Fibroblast of lung (primary cell): ENCODE measurements at regions not wholly inside any gene's neighbourhood (a gene's known extent, or its start where the extent isn't known, plus 50 kb on each side); places are given as distances from the start of the nearest gene placed in this dataset.
A peak's percentile ranks its signal among the peaks of the same experiment; 100 is the strongest.

Experiments used
- DNase-seq, 2 donors: peaks; one replicate each; pipeline versions ENCODE4 v3.0.0 to v3.0.0-alpha.2; 2010; ENCODE audit warnings: low read depth in 2 of 2
- H2AFZ ChIP-seq: 2 replicates; pipeline ENCODE4 v1.5.1; 2012; ENCODE audit warnings: low read length, control low read depth, inconsistent platforms
- H3K27ac ChIP-seq: 2 replicates; pipeline ENCODE4 v1.5.1; 2011; ENCODE audit warnings: low read length, control low read depth; ENCODE audit not compliant: insufficient read depth
- H3K27me3 ChIP-seq: 2 replicates; pipeline ENCODE4 v1.5.1; 2011; ENCODE audit warnings: mild to moderate bottlenecking, low read length; ENCODE audit not compliant: control insufficient read depth, insufficient read depth
- H3K36me3 ChIP-seq: 2 replicates; pipeline ENCODE4 v1.5.1; 2011; ENCODE audit warnings: low read length; ENCODE audit not compliant: control insufficient read depth, insufficient read depth
- H3K4me1 ChIP-seq: 2 replicates; pipeline ENCODE4 v1.5.1; 2011; ENCODE audit warnings: low read length; ENCODE audit not compliant: control insufficient read depth, insufficient read depth; ENCODE audit errors: extremely low read depth
- H3K4me2 ChIP-seq: 2 replicates; pipeline ENCODE4 v1.5.1; 2011; ENCODE audit warnings: low read length, control low read depth; ENCODE audit not compliant: insufficient read depth; ENCODE audit errors: extremely low read depth
- H3K4me3 ChIP-seq, 4 experiments: fragments of 200-600 bp in 1 of 4; sonication (generic) in 1 of 4; replicated peaks in 1 of 4; 2 replicates each; pipeline ENCODE4 v1.5.1; 2011 to 2016; ENCODE audit warnings: low read length in 4 of 4, low read depth in 3 of 4, mild to moderate bottlenecking in 3 of 4, control low read depth in 2 of 4, inconsistent platforms in 1 of 4, mixed read lengths in 1 of 4; ENCODE audit not compliant: insufficient read depth in 1 of 4; ENCODE audit errors: control extremely low read depth in 1 of 4
- H3K79me2 ChIP-seq: 2 replicates; pipeline ENCODE4 v1.5.1; 2012; ENCODE audit warnings: mild to moderate bottlenecking, low read length, inconsistent platforms; ENCODE audit not compliant: control insufficient read depth, insufficient read depth
- H3K9ac ChIP-seq: 2 replicates; pipeline ENCODE4 v1.5.1; 2011; ENCODE audit warnings: mild to moderate bottlenecking, low read length, control low read depth; ENCODE audit not compliant: insufficient read depth
- H3K9me3 ChIP-seq: 2 replicates; pipeline ENCODE4 v1.5.1; 2012; ENCODE audit warnings: low read depth, low read length; ENCODE audit not compliant: control insufficient read depth, insufficient read depth
- H4K20me1 ChIP-seq: 2 replicates; pipeline ENCODE4 v1.5.1; 2011; ENCODE audit warnings: low read length; ENCODE audit not compliant: control insufficient read depth, insufficient read depth; ENCODE audit errors: extremely low read depth
- CTCF ChIP-seq, 2 donors: IDR thresholded peaks in 1 of 2; conservative IDR thresholded peaks in 1 of 2; 1 replicate in 1 of 2; 2 replicates in 1 of 2; pipeline ENCODE4 v1.5.1; 2011 to 2012; ENCODE audit warnings: low read length in 2 of 2, control low read depth in 1 of 2, inconsistent platforms in 1 of 2, low read depth in 1 of 2, mild to moderate bottlenecking in 1 of 2
- EZH2 ChIP-seq: IDR thresholded peaks from 2 replicates; pipeline ENCODE4 v1.5.1; 2012; ENCODE audit warnings: low read length, control low read depth, mild to moderate bottlenecking; ENCODE audit errors: missing control alignments

GRCh38 chr3:107235928-107236315 is 141.3 kb upstream of the CCDC54 start:
- Histone ChIP-seq H3K27ac (no peak overlapping the region), H3K27me3 (no peaks in the 10 kb centered on the region), H4K20me1 (no peaks in the 10 kb centered on the region), H3K4me2 (peak overlapping the region; percentile 61), H3K4me3 (peak overlapping the region; percentile 47 to 81 (median 62)), H2AFZ (peak overlapping the region; percentile 56), H3K36me3 (no peaks in the 10 kb centered on the region), H3K9ac (peak overlapping the region; percentile 21), H3K4me1 (peaks cover 2% of the 10 kb centered on the region), H3K9me3 (no peaks in the 10 kb centered on the region), H3K79me2 (peaks cover 3% of the 10 kb centered on the region)
- no peak for TF ChIP-seq EZH2
- peak; percentile 73 to 86 for TF ChIP-seq CTCF (conservative IDR thresholded peaks at IDR 0.05 in 1 of 2, IDR thresholded peaks at IDR 0.05 in 1 of 2; ENCODE audit: low read depth in 1 of 2, low read length in 2 of 2)
- DNase-seq, result peak; percentile 76 to 95

- no peak for DNase-seq
- H3K4me1 ChIP-seq, result peaks cover 2% of the 10 kb centered on the region
- no peaks in the 10 kb centered on the region for H3K27me3 ChIP-seq
- H3K4me3 ChIP-seq, result no peak overlapping the region
- H3K27ac ChIP-seq, result no peak overlapping the region
- H2AFZ ChIP-seq, result no peak overlapping the region
- no peak overlapping the region for H3K9ac ChIP-seq
- no peaks in the 10 kb centered on the region for H3K36me3 ChIP-seq
- H4K20me1 ChIP-seq, result no peaks in the 10 kb centered on the region
- no peaks in the 10 kb centered on the region for H3K9me3 ChIP-seq
- TF ChIP-seq EZH2 (no peak), CTCF (conservative IDR thresholded peaks at IDR 0.05 in 1 of 2, IDR thresholded peaks at IDR 0.05 in 1 of 2; ENCODE audit: low read depth in 1 of 2, low read length in 2 of 2) (no peak)
- H3K79me2 ChIP-seq, result peaks cover 11% of the 10 kb centered on the region
- H3K4me2 ChIP-seq, result no peak overlapping the region
Measured at GRCh38 chr3:107236655-107237337, 140.4 kb upstream of the CCDC54 start.

GRCh38 chr3:107238787-107239186 is 138.5 kb upstream of the CCDC54 start:
- no peak overlapping the region for H3K4me3 ChIP-seq
- H3K27ac ChIP-seq, result no peak overlapping the region
- H3K27me3 ChIP-seq, result no peaks in the 10 kb centered on the region
- H3K9ac ChIP-seq, result no peak overlapping the region
- DNase-seq, result no peak
- no peak overlapping the region for H2AFZ ChIP-seq
- no peaks in the 10 kb centered on the region for H3K9me3 ChIP-seq
- H3K4me1 ChIP-seq, result peaks cover 2% of the 10 kb centered on the region
- no peaks in the 10 kb centered on the region for H4K20me1 ChIP-seq
- H3K79me2 ChIP-seq, result peaks cover 26% of the 10 kb centered on the region
- no peak overlapping the region for H3K4me2 ChIP-seq
- TF ChIP-seq CTCF (conservative IDR thresholded peaks at IDR 0.05 in 1 of 2, IDR thresholded peaks at IDR 0.05 in 1 of 2; ENCODE audit: low read depth in 1 of 2, low read length in 2 of 2) (no peak), EZH2 (no peak)
- H3K36me3 ChIP-seq, result no peaks in the 10 kb centered on the region
